ENCODE measurements at regions not wholly inside any gene's neighbourhood (a gene's known extent, or its start where the extent isn't known, plus 50 kb on each side); places are given as distances from the start of the nearest gene placed in this dataset.

DNA sequence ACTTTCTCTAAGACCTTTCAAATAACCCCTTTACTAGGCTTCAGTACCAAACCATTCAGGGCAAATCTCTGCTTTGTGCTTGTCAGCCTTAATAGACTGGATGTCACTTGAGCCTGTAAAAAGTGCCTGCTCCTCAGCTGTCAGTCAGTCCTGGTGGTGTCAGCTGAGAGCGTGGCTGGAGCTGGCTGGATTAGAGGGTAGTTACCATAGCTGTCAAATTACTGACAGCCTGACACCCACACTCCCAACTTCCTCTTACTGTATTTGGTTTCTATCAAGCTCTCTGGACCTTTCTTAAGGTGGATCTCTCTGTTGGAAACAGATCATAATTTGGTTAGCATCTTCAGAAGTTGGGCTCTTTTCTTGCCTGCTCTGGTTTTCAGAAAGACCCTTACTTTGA lies 371.4 kb upstream of the ATP5MC3 start:
- no peak for TF ChIP-seq EZH2 (IDR thresholded peaks at IDR 0.05; ENCODE audit: borderline replicate concordance, low read depth, low read length, severe bottlenecking)
- TF ChIP-seq POLR2A (IDR thresholded peaks at IDR 0.05; ENCODE audit: low read depth, low read length): no peak
- TF ChIP-seq, protein P1, sequence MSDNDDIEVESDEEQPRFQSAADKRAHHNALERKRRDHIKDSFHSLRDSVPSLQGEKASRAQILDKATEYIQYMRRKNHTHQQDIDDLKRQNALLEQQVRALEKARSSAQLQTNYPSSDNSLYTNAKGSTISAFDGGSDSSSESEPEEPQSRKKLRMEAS (IDR thresholded peaks at IDR 0.05; ENCODE audit: insufficient read depth, insufficient read length): no peak
- TF ChIP-seq, protein P2, sequence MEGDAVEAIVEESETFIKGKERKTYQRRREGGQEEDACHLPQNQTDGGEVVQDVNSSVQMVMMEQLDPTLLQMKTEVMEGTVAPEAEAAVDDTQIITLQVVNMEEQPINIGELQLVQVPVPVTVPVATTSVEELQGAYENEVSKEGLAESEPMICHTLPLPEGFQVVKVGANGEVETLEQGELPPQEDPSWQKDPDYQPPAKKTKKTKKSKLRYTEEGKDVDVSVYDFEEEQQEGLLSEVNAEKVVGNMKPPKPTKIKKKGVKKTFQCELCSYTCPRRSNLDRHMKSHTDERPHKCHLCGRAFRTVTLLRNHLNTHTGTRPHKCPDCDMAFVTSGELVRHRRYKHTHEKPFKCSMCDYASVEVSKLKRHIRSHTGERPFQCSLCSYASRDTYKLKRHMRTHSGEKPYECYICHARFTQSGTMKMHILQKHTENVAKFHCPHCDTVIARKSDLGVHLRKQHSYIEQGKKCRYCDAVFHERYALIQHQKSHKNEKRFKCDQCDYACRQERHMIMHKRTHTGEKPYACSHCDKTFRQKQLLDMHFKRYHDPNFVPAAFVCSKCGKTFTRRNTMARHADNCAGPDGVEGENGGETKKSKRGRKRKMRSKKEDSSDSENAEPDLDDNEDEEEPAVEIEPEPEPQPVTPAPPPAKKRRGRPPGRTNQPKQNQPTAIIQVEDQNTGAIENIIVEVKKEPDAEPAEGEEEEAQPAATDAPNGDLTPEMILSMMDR (IDR thresholded peaks at IDR 0.05; ENCODE audit: extremely low read depth in 1 of 2, insufficient read depth in 1 of 2, low read depth in 1 of 2, low read length in 2 of 2): no peak
- no peak for TF ChIP-seq FOS (IDR thresholded peaks at IDR 0.05; ENCODE audit: borderline replicate concordance, insufficient read depth, low read length)
- no peak for TF ChIP-seq POLR2AphosphoS5 (IDR thresholded peaks at IDR 0.05; ENCODE audit: insufficient read depth, low read depth, low read length)

All from endothelial cell of umbilical vein (primary cell).